ENCODE measurements at regions not wholly inside any gene's neighbourhood (a gene's known extent, or its start where the extent isn't known, plus 50 kb on each side); places are given as distances from the start of the nearest gene placed in this dataset.
"Not testable (repeated sequence)": the region's sequence is repeated elsewhere in the genome, so short reads cannot be mapped to it uniquely, and the experiment has no call there.

DNA sequence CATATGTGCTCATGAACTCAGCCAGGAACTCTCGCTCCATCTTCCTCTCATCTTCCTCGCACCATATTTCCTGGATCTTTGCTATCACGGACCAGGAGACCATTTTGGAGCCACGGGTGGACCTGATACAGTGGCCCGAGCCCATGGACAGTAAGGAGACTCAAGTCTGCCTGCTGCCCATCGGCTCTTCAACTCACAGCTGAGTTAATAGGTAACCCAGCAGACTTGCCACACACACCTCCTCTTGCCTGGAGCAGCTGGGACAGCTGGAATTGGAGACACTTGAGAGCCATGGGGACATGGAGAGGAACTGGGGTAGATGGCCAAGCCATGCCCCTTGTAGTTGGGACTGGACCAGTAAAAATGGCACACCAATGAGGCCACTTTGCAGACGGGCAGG, 936.1 kb downstream of the SPATA31A6 start:
- TF ChIP-seq CTCF, POLR2A (IDR thresholded peaks at IDR 0.05): not testable (repeated sequence)
